K562 (cell line): ENCODE measurements at regions not wholly inside any gene's neighbourhood (a gene's known extent, or its start where the extent isn't known, plus 50 kb on each side); places are given as distances from the start of the nearest gene placed in this dataset.

Experiments used
- ATAC-seq: fragments of 200-7000 bp; cut with Tn5 transposase; 3 replicates; pipeline ENCODE4 v1.9.1; 2020; ENCODE audit warnings: moderate library complexity
- BruUV-seq: library from RNA; stranded (reverse); fragments of 400-500 nt; replicated peaks from 2 replicates; lab custom pipeline; 2021; lab: Mats Ljungman, UMichigan
- CTCF ChIA-PET: fragments of 300-600 bp; formaldehyde crosslinking; extraction: SDS; loops from one replicate; lab custom pipeline; 2021; ENCODE audit warnings: low intra/inter-chr PET ratio; lab: Yijun Ruan, JAX
- POLR2A ChIA-PET: fragments of 300-600, 350-650 bp; sonication (Branson Sonifier 250); formaldehyde crosslinking; extraction: SDS; loops from one replicate; lab custom pipeline; 2021; ENCODE audit warnings: antibody characterized with exemption, inconsistent platforms; lab: Yijun Ruan, JAX
- DNase-seq, 4 experiments: peaks; one replicate each; pipeline versions ENCODE4 v3.0.0 to v3.0.0-alpha.2; 2011 to 2018; ENCODE audit warnings: low spot score in 3 of 4, mixed read lengths in 3 of 4; ENCODE audit errors: extremely low read depth in 1 of 4
- FAIRE-seq: peaks from 2 replicates; lab custom pipeline; 2011; peaks lifted over from hg19 to GRCh38; lab: Jason Lieb, UNC
- H2AFZ ChIP-seq: 2 replicates; pipeline ENCODE4 v1.6.0; 2011; ENCODE audit warnings: low read depth, low read length, control low read depth, inconsistent platforms
- H3K27ac ChIP-seq: fragments of 200-600 bp; 3 replicates; pipeline ENCODE4 v1.8.0; 2011; ENCODE audit warnings: low read depth, mild to moderate bottlenecking, control low read depth, inconsistent platforms, low read length, moderate library complexity, mixed read lengths; ENCODE audit errors: extremely low read depth
- H3K27me3 ChIP-seq, 2 experiments: fragments of 300-600 bp in 1 of 2; 2 replicates in 1 of 2; 3 replicates in 1 of 2; pipeline versions ENCODE4 v1.6.0 to v1.8.0; 2011; ENCODE audit warnings: inconsistent platforms in 2 of 2, low read length in 2 of 2, mild to moderate bottlenecking in 1 of 2, mixed read lengths in 1 of 2, moderate library complexity in 1 of 2; ENCODE audit not compliant: control insufficient read depth in 2 of 2, insufficient read depth in 2 of 2
- H3K36me3 ChIP-seq: fragments of 300-600 bp; 3 replicates; pipeline ENCODE4 v1.8.0; 2011; ENCODE audit warnings: mild to moderate bottlenecking, low read length, inconsistent platforms; ENCODE audit not compliant: control insufficient read depth, insufficient read depth
- H3K4me1 ChIP-seq, 2 experiments: fragments of 200-600 bp in 1 of 2; replicated peaks in 1 of 2; 2 replicates in 1 of 2; 3 replicates in 1 of 2; pipeline versions ENCODE4 v1.5.1 to v1.8.0; 2011; ENCODE audit warnings: inconsistent platforms in 2 of 2, low read length in 2 of 2, mild to moderate bottlenecking in 1 of 2, mixed read lengths in 1 of 2, moderate library complexity in 1 of 2; ENCODE audit not compliant: control insufficient read depth in 2 of 2, insufficient read depth in 2 of 2
- H3K4me2 ChIP-seq: 2 replicates; pipeline ENCODE4 v1.6.1; 2011; ENCODE audit warnings: low read length, control low read depth, inconsistent platforms, mixed read lengths; ENCODE audit not compliant: insufficient read depth
- H3K4me3 ChIP-seq: fragments of 200-600 bp; sonication (generic), shearing (Covaris generic); 2 replicates; pipeline ENCODE4 v1.5.1; 2016; ENCODE audit warnings: control low read depth, inconsistent platforms
- H3K79me2 ChIP-seq: fragments of 200-600 bp; 3 replicates; pipeline ENCODE4 v1.8.0; 2011; ENCODE audit warnings: low read length, inconsistent platforms; ENCODE audit not compliant: control insufficient read depth, insufficient read depth
- H3K9ac ChIP-seq, 2 experiments: 2 replicates each; pipeline versions ENCODE4 v1.6.0 to v1.6.1; 2011; ENCODE audit warnings: low read depth in 2 of 2, low read length in 2 of 2, control low read depth in 1 of 2, inconsistent platforms in 1 of 2, mild to moderate bottlenecking in 1 of 2, mixed read lengths in 1 of 2; ENCODE audit not compliant: insufficient read depth in 1 of 2
- H3K9me1 ChIP-seq: one replicate; pipeline ENCODE4 v1.6.0; 2011; ENCODE audit warnings: inconsistent platforms, mild to moderate bottlenecking, low read length, moderate library complexity; ENCODE audit not compliant: control insufficient read depth, insufficient read depth
- H3K9me3 ChIP-seq: replicated peaks from 2 replicates; pipeline ENCODE4 v1.5.1; 2011; ENCODE audit warnings: low read depth, low read length, inconsistent platforms; ENCODE audit not compliant: control insufficient read depth, insufficient read depth
- H4K20me1 ChIP-seq: replicated peaks from 2 replicates; pipeline ENCODE4 v1.6.1; 2011; ENCODE audit warnings: low read length, inconsistent platforms, mixed read lengths; ENCODE audit not compliant: control insufficient read depth, insufficient read depth
- BRCA1 ChIP-seq, 2 experiments: fragments of 450-650 bp in 1 of 2; sonication (generic) in 1 of 2; formaldehyde crosslinking in 1 of 2; IDR thresholded peaks; 2 replicates each; pipeline versions ENCODE4 v1.5.0 to v1.6.1; 2017 to 2020; ENCODE audit warnings: mild to moderate bottlenecking in 1 of 2, missing genetic modification reagents in 1 of 2
- CCAR2 ChIP-seq: fragments of 200-400 bp; formaldehyde crosslinking; IDR thresholded peaks from 2 replicates; pipeline ENCODE4 v1.6.1; 2017; ENCODE audit warnings: mild to moderate bottlenecking, low read depth, low read length
- DACH1 ChIP-seq: fragments of 450-650 bp; IDR thresholded peaks from 2 replicates; pipeline ENCODE4 v1.6.1; 2018; ENCODE audit not compliant: partially characterized antibody
- ETV5 ChIP-seq: sonication (generic); formaldehyde crosslinking; IDR thresholded peaks from 2 replicates; pipeline ENCODE4 v1.4.0; 2020; ENCODE audit warnings: low read depth, mild to moderate bottlenecking, missing genetic modification reagents
- FOXA1 ChIP-seq: fragments of 450-650 bp; IDR thresholded peaks from 2 replicates; pipeline ENCODE4 v1.6.1; 2016; ENCODE audit warnings: mild to moderate bottlenecking, borderline replicate concordance
- FOXM1 ChIP-seq, 2 experiments: fragments of 450-650 bp in 1 of 2; sonication (generic) in 1 of 2; formaldehyde crosslinking in 1 of 2; IDR thresholded peaks; 2 replicates each; pipeline versions ENCODE4 v1.6.1 to v1.9.0; 2017 to 2022; ENCODE audit warnings: low read depth in 2 of 2, mild to moderate bottlenecking in 2 of 2, missing genetic modification reagents in 1 of 2, moderate library complexity in 1 of 2
- SIN3A ChIP-seq, 2 experiments: fragments of 150-350 bp in 1 of 2; IDR thresholded peaks; 2 replicates each; pipeline ENCODE4 v1.6.1; 2011 to 2016; ENCODE audit warnings: borderline replicate concordance in 2 of 2, low read depth in 2 of 2, low read length in 2 of 2, mild to moderate bottlenecking in 2 of 2, moderate library complexity in 2 of 2; ENCODE audit not compliant: control insufficient read depth in 1 of 2
- SMARCA4 ChIP-seq: fragments of 450-650 bp; IDR thresholded peaks from 2 replicates; pipeline ENCODE4 v1.6.1; 2016
- SPI1 ChIP-seq: IDR thresholded peaks from 2 replicates; pipeline ENCODE4 v1.6.1; 2011; ENCODE audit warnings: low read depth, low read length, control low read depth, borderline replicate concordance
- SREBF1 ChIP-seq: fragments of 150-350 bp; IDR thresholded peaks from 2 replicates; pipeline ENCODE4 v1.6.1; 2014; ENCODE audit warnings: antibody characterized with exemption, low read depth, low read length, borderline replicate concordance
- ZBTB7A ChIP-seq: IDR thresholded peaks from 2 replicates; pipeline ENCODE4 v1.6.1; 2011; ENCODE audit warnings: low read depth, mild to moderate bottlenecking, low read length, moderate library complexity, borderline replicate concordance; ENCODE audit not compliant: control insufficient read depth
- ZNF12 ChIP-seq: sonication (generic); formaldehyde crosslinking; IDR thresholded peaks from 2 replicates; pipeline ENCODE4 v1.4.0; 2020; ENCODE audit warnings: mild to moderate bottlenecking, missing genetic modification reagents
- ZNF140 ChIP-seq: fragments of 250-450 bp; sonication (Bioruptor Pico); IDR thresholded peaks from 2 replicates; pipeline ENCODE4 v1.8.0; 2021; ENCODE audit warnings: moderate library complexity, mild to moderate bottlenecking, inconsistent platforms
- ZNF143 ChIP-seq: sonication (generic); formaldehyde crosslinking; IDR thresholded peaks from 2 replicates; pipeline ENCODE4 v1.9.0; 2022; ENCODE audit warnings: mild to moderate bottlenecking, missing genetic modification reagents
- ZNF274 ChIP-seq: IDR thresholded peaks from 2 replicates; pipeline ENCODE4 v1.6.1; 2011; ENCODE audit warnings: low read depth, mild to moderate bottlenecking, low read length, moderate library complexity, borderline replicate concordance
- ZNF589 ChIP-seq: fragments of 200-800 bp; sonication (Bioruptor generic); IDR thresholded peaks from 2 replicates; pipeline ENCODE4 v1.6.1; 2016; ENCODE audit warnings: low read depth, missing genetic modification characterization, missing compliant biosample characterization
- WGBS: fragments of 100-300 bp; shearing (Covaris generic); methylation state at CpG from one replicate; pipeline ENCODE4 v1.1.6; 2016; ENCODE audit warnings: low coverage, mixed read lengths; ENCODE audit not compliant: insufficient coverage; ENCODE audit errors: missing lambda C conversion rate; 5-methylcytosine and 5-hydroxymethylcytosine counted together
- in situ Hi-C: fragments of 300-500 bp; cut with MboI; formaldehyde crosslinking; loops from 4 replicates; pipeline ENCODE4 v1.15.0; 2018; ENCODE audit warnings: inconsistent platforms, mixed read lengths
- intact Hi-C: fragments of 100-400 bp; cut with micrococcal nuclease; formaldehyde crosslinking; loops from 2 replicates; pipeline ENCODE4 v1.14.2; 2022
- TF ChIP-seq, protein P1 (sequence below): sonication (generic); formaldehyde crosslinking; IDR thresholded peaks from 2 replicates; pipeline ENCODE4 v1.8.0; 2023; ENCODE audit warnings: missing genetic modification reagents, mild to moderate bottlenecking, borderline replicate concordance

GRCh38 chr5:98500811-98501210 lies 272.7 kb upstream of the RGMB start:
- ATAC-seq (no peak), FAIRE-seq (no peak), DNase-seq (no peak)
- no peaks in the 10 kb centered on the region for H3K9me1 ChIP-seq
- WGBS, result 4% methylated on average over 3 of the region's 3 CpGs
- no peaks in the 10 kb centered on the region for H3K36me3 ChIP-seq
- intact Hi-C loops (no loop called here), in situ Hi-C loops (no loop called here)
- H3K9ac ChIP-seq, result no peak overlapping the region
- ChIA-PET POLR2A (no interaction called here), CTCF (interaction anchor here (0.7 kb wide), 1 partner anchor 74 kb away, joined by 4 read pairs; no protein-coding TSS in a partner anchor)
- no peak overlapping the region for H3K27ac ChIP-seq
- no peak overlapping the region for H3K4me3 ChIP-seq
- no peaks in the 10 kb centered on the region for H4K20me1 ChIP-seq
- no peak overlapping the region for H3K4me2 ChIP-seq
- no peak for TF ChIP-seq ZNF274
- TF ChIP-seq SREBF1, result no peak
- no peak for TF ChIP-seq ZNF140
- no peak for TF ChIP-seq FOXA1
- TF ChIP-seq ZNF12 (CRISPR knock-in tag), result no peak
- TF ChIP-seq ZBTB7A, result no peak
- TF ChIP-seq SIN3A (IDR thresholded peaks at IDR 0.05; ENCODE audit: borderline replicate concordance in 2 of 2, control insufficient read depth in 1 of 2, low read depth in 2 of 2, low read length in 2 of 2), result no peak
- no peak for TF ChIP-seq FOXM1 (IDR thresholded peaks at IDR 0.05; ENCODE audit: low read depth)
- TF ChIP-seq FOXM1 (CRISPR knock-in tag; IDR thresholded peaks at IDR 0.05; ENCODE audit: low read depth), result no peak
- no peak for TF ChIP-seq SPI1
- TF ChIP-seq BRCA1 (IDR thresholded peaks at IDR 0.05), result no peak
- no peak for TF ChIP-seq BRCA1 (CRISPR knock-in tag; IDR thresholded peaks at IDR 0.05)
- TF ChIP-seq DACH1, result no peak
- no peak for TF ChIP-seq ETV5 (CRISPR knock-in tag)
- no peak for TF ChIP-seq CCAR2
- TF ChIP-seq ZNF589, result no peak
- no peak for TF ChIP-seq ZNF143 (CRISPR knock-in tag)
- no peak for TF ChIP-seq SMARCA4
- TF ChIP-seq, protein P1, sequence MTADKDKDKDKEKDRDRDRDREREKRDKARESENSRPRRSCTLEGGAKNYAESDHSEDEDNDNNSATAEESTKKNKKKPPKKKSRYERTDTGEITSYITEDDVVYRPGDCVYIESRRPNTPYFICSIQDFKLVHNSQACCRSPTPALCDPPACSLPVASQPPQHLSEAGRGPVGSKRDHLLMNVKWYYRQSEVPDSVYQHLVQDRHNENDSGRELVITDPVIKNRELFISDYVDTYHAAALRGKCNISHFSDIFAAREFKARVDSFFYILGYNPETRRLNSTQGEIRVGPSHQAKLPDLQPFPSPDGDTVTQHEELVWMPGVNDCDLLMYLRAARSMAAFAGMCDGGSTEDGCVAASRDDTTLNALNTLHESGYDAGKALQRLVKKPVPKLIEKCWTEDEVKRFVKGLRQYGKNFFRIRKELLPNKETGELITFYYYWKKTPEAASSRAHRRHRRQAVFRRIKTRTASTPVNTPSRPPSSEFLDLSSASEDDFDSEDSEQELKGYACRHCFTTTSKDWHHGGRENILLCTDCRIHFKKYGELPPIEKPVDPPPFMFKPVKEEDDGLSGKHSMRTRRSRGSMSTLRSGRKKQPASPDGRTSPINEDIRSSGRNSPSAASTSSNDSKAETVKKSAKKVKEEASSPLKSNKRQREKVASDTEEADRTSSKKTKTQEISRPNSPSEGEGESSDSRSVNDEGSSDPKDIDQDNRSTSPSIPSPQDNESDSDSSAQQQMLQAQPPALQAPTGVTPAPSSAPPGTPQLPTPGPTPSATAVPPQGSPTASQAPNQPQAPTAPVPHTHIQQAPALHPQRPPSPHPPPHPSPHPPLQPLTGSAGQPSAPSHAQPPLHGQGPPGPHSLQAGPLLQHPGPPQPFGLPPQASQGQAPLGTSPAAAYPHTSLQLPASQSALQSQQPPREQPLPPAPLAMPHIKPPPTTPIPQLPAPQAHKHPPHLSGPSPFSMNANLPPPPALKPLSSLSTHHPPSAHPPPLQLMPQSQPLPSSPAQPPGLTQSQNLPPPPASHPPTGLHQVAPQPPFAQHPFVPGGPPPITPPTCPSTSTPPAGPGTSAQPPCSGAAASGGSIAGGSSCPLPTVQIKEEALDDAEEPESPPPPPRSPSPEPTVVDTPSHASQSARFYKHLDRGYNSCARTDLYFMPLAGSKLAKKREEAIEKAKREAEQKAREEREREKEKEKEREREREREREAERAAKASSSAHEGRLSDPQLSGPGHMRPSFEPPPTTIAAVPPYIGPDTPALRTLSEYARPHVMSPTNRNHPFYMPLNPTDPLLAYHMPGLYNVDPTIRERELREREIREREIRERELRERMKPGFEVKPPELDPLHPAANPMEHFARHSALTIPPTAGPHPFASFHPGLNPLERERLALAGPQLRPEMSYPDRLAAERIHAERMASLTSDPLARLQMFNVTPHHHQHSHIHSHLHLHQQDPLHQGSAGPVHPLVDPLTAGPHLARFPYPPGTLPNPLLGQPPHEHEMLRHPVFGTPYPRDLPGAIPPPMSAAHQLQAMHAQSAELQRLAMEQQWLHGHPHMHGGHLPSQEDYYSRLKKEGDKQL, result no peak
- no peaks in the 10 kb centered on the region for H3K27me3 ChIP-seq
- no peaks in the 10 kb centered on the region for H3K9me3 ChIP-seq
- no peak overlapping the region for H2AFZ ChIP-seq
- no peaks in the 10 kb centered on the region for H3K79me2 ChIP-seq
- no TSS peak for BruUV-seq
- H3K4me1 ChIP-seq, result no peaks in the 10 kb centered on the region
